H9 (cell line): ENCODE measurements at regions not wholly inside any gene's neighbourhood (a gene's known extent, or its start where the extent isn't known, plus 50 kb on each side); places are given as distances from the start of the nearest gene placed in this dataset.

ENCODE experiments used
- DNase-seq: peaks from one replicate; pipeline ENCODE4 v3.0.0-alpha.2; 2017
- H2AFZ ChIP-seq: one replicate; pipeline ENCODE4 v1.6.1; 2013; ENCODE audit warnings: mild to moderate bottlenecking, low read length, control low read depth, moderate library complexity
- H2AK5ac ChIP-seq: 2 replicates; pipeline ENCODE4 v1.6.1; 2013; ENCODE audit warnings: low read length, control low read depth, mixed read lengths; ENCODE audit not compliant: insufficient read length
- H2BK120ac ChIP-seq: one replicate; pipeline ENCODE4 v1.6.1; 2013; ENCODE audit warnings: low read depth, mild to moderate bottlenecking, low read length, control low read depth, inconsistent platforms; ENCODE audit not compliant: poor library complexity, severe bottlenecking
- H2BK12ac ChIP-seq: 2 replicates; pipeline ENCODE4 v1.6.1; 2013; ENCODE audit warnings: low read length, control low read depth, mixed read lengths, low read depth; ENCODE audit not compliant: insufficient read length
- H2BK15ac ChIP-seq: 2 replicates; pipeline ENCODE4 v1.6.1; 2013; ENCODE audit warnings: low read depth, low read length, control low read depth
- H2BK20ac ChIP-seq: one replicate; pipeline ENCODE4 v1.6.1; 2013; ENCODE audit warnings: low read depth, mild to moderate bottlenecking, low read length, control low read depth, inconsistent platforms; ENCODE audit not compliant: poor library complexity, severe bottlenecking
- H2BK5ac ChIP-seq: 2 replicates; pipeline ENCODE4 v1.6.1; 2013; ENCODE audit warnings: low read length, control low read depth, mixed read lengths; ENCODE audit not compliant: insufficient read length
- H3K14ac ChIP-seq: 2 replicates; pipeline ENCODE4 v1.6.1; 2013; ENCODE audit warnings: low read length, control low read depth; ENCODE audit not compliant: insufficient read depth
- H3K18ac ChIP-seq: 2 replicates; pipeline ENCODE4 v1.6.1; 2013; ENCODE audit warnings: low read depth, mild to moderate bottlenecking, mixed read lengths, low read length, control low read depth; ENCODE audit not compliant: insufficient read length
- H3K23ac ChIP-seq: 2 replicates; pipeline ENCODE4 v1.6.1; 2013; ENCODE audit warnings: low read length, control low read depth, mixed read lengths, low read depth; ENCODE audit not compliant: insufficient read length
- H3K23me2 ChIP-seq: 2 replicates; pipeline ENCODE4 v1.6.1; 2013; ENCODE audit warnings: low read depth, mild to moderate bottlenecking, mixed read lengths, low read length, control low read depth; ENCODE audit not compliant: insufficient read length, poor library complexity, severe bottlenecking
- H3K27ac ChIP-seq: 2 replicates; pipeline ENCODE4 v1.5.1; 2013; ENCODE audit warnings: low read length, control low read depth, mixed read lengths, low read depth; ENCODE audit not compliant: insufficient read length
- H3K27me3 ChIP-seq: 2 replicates; pipeline ENCODE4 v1.6.1; 2013; ENCODE audit warnings: low read length, control low read depth, inconsistent platforms; ENCODE audit not compliant: insufficient read depth
- H3K4ac ChIP-seq: 2 replicates; pipeline ENCODE4 v1.6.1; 2013; ENCODE audit warnings: low read depth, mild to moderate bottlenecking, control low read depth, inconsistent platforms, low read length, moderate library complexity
- H3K4me1 ChIP-seq: 2 replicates; pipeline ENCODE4 v1.6.1; 2013; ENCODE audit warnings: low read length, control low read depth, inconsistent platforms; ENCODE audit not compliant: insufficient read depth
- H3K4me2 ChIP-seq: 2 replicates; pipeline ENCODE4 v1.6.1; 2013; ENCODE audit warnings: low read length, control low read depth, mixed read lengths; ENCODE audit not compliant: insufficient read length, insufficient read depth
- H3K56ac ChIP-seq: 2 replicates; pipeline ENCODE4 v1.6.1; 2013; ENCODE audit warnings: low read depth, mild to moderate bottlenecking, mixed read lengths, low read length, control low read depth; ENCODE audit not compliant: insufficient read length
- H3K79me1 ChIP-seq: 2 replicates; pipeline ENCODE4 v1.6.1; 2013; ENCODE audit warnings: low read depth, mild to moderate bottlenecking, moderate library complexity, low read length, control low read depth, inconsistent platforms; ENCODE audit not compliant: insufficient read depth, poor library complexity, severe bottlenecking
- H3K79me2 ChIP-seq: 2 replicates; pipeline ENCODE4 v1.6.1; 2013; ENCODE audit warnings: low read length, control low read depth, inconsistent platforms; ENCODE audit not compliant: insufficient read depth
- H3K9ac ChIP-seq: 2 replicates; pipeline ENCODE4 v1.6.1; 2013; ENCODE audit warnings: low read length, control low read depth, mixed read lengths; ENCODE audit not compliant: insufficient read length; ENCODE audit errors: extremely low read depth
- H3K9me3 ChIP-seq: one replicate; pipeline ENCODE4 v1.6.1; 2013; ENCODE audit warnings: low read depth, low read length, inconsistent platforms; ENCODE audit not compliant: control insufficient read depth
- H3T11ph ChIP-seq: one replicate; pipeline ENCODE4 v1.6.1; 2013; ENCODE audit warnings: mild to moderate bottlenecking, low read length, control low read depth, inconsistent platforms
- H4K20me1 ChIP-seq: one replicate; pipeline ENCODE4 v1.6.1; 2013; ENCODE audit not compliant: control insufficient read depth, insufficient read length, insufficient read depth
- H4K5ac ChIP-seq: 2 replicates; pipeline ENCODE4 v1.6.1; 2013; ENCODE audit warnings: low read depth, mild to moderate bottlenecking, mixed read lengths, low read length, control low read depth; ENCODE audit not compliant: insufficient read length
- H4K8ac ChIP-seq: replicated peaks from 2 replicates; pipeline ENCODE4 v1.6.1; 2013; ENCODE audit warnings: low read length, control low read depth, mixed read lengths, low read depth; ENCODE audit not compliant: insufficient read length
- H4K91ac ChIP-seq: 2 replicates; pipeline ENCODE4 v1.6.1; 2013; ENCODE audit warnings: low read depth, mild to moderate bottlenecking, moderate library complexity, mixed read lengths, low read length, control low read depth; ENCODE audit not compliant: insufficient read length
- H3K27ac Mint-ChIP-seq, 3 experiments: 2 replicates in 2 of 3; 3 replicates in 1 of 3; pipeline ENCODE4 v1.8.0; 2020 to 2021; ENCODE audit warnings: mixed read lengths in 3 of 3, mild to moderate bottlenecking in 1 of 3, moderate library complexity in 1 of 3
- H3K27me3 Mint-ChIP-seq: 2 replicates; pipeline ENCODE4 v1.8.0; 2021; ENCODE audit warnings: low read depth, mild to moderate bottlenecking, moderate library complexity, mixed read lengths
- H3K36me3 Mint-ChIP-seq, 3 experiments: 2 replicates in 2 of 3; 3 replicates in 1 of 3; pipeline ENCODE4 v1.8.0; 2020 to 2021; ENCODE audit warnings: low read depth in 3 of 3, mixed read lengths in 3 of 3; ENCODE audit not compliant: insufficient read depth in 1 of 3
- H3K4me1 Mint-ChIP-seq, 2 experiments: 2 replicates each; pipeline ENCODE4 v1.8.0; 2020; ENCODE audit warnings: mixed read lengths in 2 of 2
- H3K4me3 Mint-ChIP-seq, 2 experiments: 2 replicates in 1 of 2; 3 replicates in 1 of 2; pipeline ENCODE4 v1.8.0; 2020 to 2021; ENCODE audit warnings: mild to moderate bottlenecking in 2 of 2, mixed read lengths in 2 of 2, moderate library complexity in 1 of 2
- H3K9me3 Mint-ChIP-seq, 2 experiments: 2 replicates in 1 of 2; 3 replicates in 1 of 2; pipeline ENCODE4 v1.8.0; 2020; ENCODE audit warnings: mild to moderate bottlenecking in 2 of 2, mixed read lengths in 2 of 2, moderate library complexity in 1 of 2
- TF ChIP-seq, protein P1 (sequence below): fragments of 200-600 bp; sonication (generic); conservative IDR thresholded peaks from 3 replicates; pipeline ENCODE4 v1.8.0; 2021; ENCODE audit warnings: antibody characterized with exemption, mild to moderate bottlenecking

DNA sequence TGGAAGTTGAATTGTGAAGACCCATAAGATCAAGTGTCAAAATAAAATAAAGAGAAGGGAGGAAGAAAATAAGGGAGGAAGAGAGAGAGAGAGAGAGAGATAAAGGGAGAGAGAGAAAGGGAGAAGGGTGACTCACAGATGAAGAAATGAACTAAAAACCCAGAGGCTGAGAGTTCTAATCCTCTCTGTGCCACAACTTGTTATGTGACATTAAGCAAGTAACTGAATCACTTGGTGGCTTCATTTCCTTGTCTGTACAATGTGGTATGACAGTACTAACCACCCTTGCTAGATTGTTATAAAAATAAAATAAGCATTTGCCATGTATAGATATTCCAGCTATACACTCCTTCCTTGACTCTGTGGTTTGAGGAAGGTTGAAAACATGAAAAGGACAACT lies 189.0 kb upstream of the FRMD6 start:
- Histone ChIP-seq H3K9me3 (no peaks in the 10 kb centered on the region), H3K4me1 (no peaks in the 10 kb centered on the region), H3K27me3 (no peaks in the 10 kb centered on the region), H3K14ac (no peak overlapping the region), H3K79me1 (no peaks in the 10 kb centered on the region), H4K20me1 (no peaks in the 10 kb centered on the region), H3K23ac (no peak overlapping the region), H2BK120ac (no peak overlapping the region), H3K4ac (no peak overlapping the region), H3T11ph (no peak overlapping the region), H3K27ac (no peak overlapping the region), H3K79me2 (no peaks in the 10 kb centered on the region), H3K18ac (no peak overlapping the region), H3K23me2 (no peaks in the 10 kb centered on the region), H3K9ac (no peak overlapping the region), H2BK5ac (no peak overlapping the region), H2AFZ (no peak overlapping the region), H3K56ac (no peak overlapping the region), H4K8ac (no peak overlapping the region), H2BK15ac (no peak overlapping the region), H2AK5ac (no peak overlapping the region), H2BK20ac (no peak overlapping the region), H2BK12ac (no peak overlapping the region), H4K5ac (no peak overlapping the region), H4K91ac (no peak overlapping the region), H3K4me2 (no peak overlapping the region)
- TF ChIP-seq, protein P1, sequence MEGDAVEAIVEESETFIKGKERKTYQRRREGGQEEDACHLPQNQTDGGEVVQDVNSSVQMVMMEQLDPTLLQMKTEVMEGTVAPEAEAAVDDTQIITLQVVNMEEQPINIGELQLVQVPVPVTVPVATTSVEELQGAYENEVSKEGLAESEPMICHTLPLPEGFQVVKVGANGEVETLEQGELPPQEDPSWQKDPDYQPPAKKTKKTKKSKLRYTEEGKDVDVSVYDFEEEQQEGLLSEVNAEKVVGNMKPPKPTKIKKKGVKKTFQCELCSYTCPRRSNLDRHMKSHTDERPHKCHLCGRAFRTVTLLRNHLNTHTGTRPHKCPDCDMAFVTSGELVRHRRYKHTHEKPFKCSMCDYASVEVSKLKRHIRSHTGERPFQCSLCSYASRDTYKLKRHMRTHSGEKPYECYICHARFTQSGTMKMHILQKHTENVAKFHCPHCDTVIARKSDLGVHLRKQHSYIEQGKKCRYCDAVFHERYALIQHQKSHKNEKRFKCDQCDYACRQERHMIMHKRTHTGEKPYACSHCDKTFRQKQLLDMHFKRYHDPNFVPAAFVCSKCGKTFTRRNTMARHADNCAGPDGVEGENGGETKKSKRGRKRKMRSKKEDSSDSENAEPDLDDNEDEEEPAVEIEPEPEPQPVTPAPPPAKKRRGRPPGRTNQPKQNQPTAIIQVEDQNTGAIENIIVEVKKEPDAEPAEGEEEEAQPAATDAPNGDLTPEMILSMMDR = no peak
- no peak for DNase-seq
- peaks cover 3 to 9% (median 3%) of the 10 kb centered on the region in 3 experiments; a peak in 3 of 7 replicates for H3K36me3 Mint-ChIP-seq
- no peak overlapping the region; a peak in 1 of 7 replicates for H3K27ac Mint-ChIP-seq
- H3K4me1 Mint-ChIP-seq = peaks cover 2 to 5% of the 10 kb centered on the region in 2 experiments; a peak in 3 of 4 replicates
- no peak overlapping the region for H3K4me3 Mint-ChIP-seq
- H3K27me3 Mint-ChIP-seq = peaks cover 3% of the 10 kb centered on the region; the same call in 1 of the 2 replicates
- H3K9me3 Mint-ChIP-seq = peaks cover 7% of the 10 kb centered on the region in 2 experiments
